NCI-H345 treated with DMSO at 0.1 percent for 48 hours (cell line): ENCODE measurements at regions not wholly inside any gene's neighbourhood (a gene's known extent, or its start where the extent isn't known, plus 50 kb on each side); places are given as distances from the start of the nearest gene placed in this dataset.

Experiments
- DNase-seq: peaks from one replicate; lab custom pipeline; 2025; ENCODE audit not compliant: unreplicated experiment; lab: John Stamatoyannopoulos, UW

DNA sequence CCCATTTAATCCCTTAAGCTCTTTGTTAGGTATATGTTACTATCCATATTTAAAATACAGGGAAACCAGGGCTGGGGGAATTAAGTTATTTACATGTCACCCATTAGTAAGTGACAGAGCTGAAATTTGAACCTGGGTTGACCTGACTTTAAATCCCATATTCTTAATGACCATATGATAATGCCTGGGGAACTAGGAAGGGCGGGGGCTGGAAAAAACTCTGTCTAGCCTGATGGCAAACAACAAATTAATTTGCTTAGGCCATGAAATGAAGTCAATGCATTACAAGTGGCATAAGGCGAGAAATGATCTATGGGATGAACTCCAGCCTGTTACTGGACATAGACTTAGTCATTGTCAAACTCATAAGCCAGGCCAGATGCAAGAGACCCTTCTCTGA is 325.7 kb upstream of the WWC1 start:
- no peak for DNase-seq

DNA sequence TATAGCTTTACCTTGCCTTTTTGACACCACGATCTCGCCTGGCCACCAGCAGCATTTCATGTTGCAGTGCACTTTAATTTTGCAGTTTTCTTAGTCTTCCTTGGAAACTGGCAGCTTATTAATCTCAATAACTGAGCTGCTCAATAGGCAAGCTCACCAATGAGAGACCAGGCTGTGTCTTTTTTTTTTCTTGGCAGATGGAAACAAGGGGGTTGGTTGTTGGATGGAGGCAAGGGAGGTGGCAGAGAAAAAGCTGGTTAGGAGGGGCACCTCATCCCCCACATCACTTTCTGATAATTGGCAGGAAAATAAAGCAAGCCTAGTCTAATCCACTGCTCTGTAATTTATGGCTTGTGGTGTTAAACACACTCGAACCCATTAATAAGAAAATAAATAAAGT is 324.5 kb upstream of the WWC1 start:
- no peak for DNase-seq

DNA sequence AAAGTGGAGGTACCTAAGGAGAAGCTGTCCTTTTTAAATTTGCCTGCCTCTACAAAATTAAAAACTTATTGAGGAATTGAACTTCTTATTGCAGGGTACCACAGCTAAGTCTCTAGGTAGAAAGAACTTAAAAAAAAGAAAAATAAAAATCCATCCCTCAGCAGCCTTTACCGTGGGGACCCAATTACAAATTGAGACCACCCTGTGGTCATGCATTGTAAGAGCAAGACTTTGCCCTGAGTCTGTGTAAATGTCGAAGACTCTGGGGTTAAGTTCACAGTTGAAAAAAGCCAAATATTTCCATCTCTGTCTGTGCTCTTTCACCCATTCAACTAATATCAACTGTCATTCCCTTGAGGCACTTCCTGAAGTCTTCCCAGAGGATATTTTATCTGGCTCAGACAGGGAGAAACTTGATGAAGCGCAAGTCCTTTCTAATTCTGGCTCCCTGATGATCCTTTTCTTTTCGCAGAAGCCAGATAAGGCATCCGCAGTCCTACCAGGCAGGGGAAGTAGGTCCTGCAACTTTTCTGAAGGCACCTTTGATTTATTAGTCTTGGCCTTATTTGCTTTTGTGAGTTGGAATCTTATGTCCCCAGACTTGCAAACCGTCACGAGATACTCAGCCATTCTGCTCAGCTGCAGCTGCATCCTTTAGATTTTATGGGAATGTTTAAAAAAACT is 323.8 kb upstream of the WWC1 start:
- DNase-seq = no peak

DNA sequence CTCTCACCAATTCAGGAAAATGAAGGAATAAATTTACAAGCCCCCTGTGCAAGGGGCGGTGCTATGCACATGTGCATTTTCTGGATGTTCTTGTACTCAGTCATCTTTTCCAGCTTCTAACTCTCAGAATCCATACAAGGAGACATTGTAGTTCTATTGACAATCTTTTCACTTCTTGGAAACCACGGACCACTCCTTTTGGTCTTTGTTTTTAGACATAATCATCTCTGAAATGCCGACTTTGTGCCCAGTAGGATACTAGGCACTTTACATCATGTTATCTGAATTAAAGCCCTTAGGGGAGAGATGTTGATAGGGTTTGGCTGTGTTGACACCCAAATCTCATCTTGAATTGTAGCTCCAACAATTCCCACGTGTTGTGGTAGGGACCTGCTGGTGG is 322.6 kb upstream of the WWC1 start:
- no peak for DNase-seq

DNA sequence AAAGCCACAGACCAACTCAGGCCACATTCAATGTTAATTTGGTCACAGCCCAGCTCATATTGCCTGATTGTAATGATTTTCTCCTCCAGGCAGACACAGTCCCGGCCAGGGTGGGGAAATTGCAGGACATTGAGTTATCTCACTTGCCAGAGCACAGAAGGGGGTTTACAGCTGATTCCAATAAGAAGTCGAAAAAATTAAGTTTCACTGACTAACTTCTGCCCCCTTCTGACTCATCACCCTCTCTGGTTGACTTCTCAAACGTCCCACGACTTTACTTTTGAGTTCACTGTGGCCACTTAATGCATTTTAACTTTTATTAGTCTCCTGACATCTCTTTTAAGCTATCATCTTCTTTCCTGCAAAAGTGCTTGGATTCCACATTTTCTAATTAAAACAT is 321.4 kb upstream of the WWC1 start:
- DNase-seq = no peak

DNA sequence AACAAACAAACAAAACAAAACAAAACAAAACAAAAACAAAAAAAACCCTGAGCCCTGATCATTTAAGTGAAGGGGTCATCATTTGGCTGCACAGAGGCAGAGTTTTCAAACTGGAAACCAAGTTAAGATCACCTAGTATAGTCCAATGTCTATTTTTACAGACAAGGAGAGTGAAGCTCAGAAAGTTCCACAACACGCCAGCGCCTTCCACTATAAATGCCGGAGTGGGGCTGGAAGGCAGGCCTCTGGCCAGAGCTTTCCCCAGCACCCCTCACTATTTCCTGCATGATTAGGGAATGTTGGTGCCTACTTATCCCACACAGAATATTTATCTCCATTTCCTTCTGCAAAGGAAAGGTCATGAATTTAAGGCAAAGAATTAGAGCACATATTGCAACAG is 319.7 kb upstream of the WWC1 start:
- no peak for DNase-seq

DNA sequence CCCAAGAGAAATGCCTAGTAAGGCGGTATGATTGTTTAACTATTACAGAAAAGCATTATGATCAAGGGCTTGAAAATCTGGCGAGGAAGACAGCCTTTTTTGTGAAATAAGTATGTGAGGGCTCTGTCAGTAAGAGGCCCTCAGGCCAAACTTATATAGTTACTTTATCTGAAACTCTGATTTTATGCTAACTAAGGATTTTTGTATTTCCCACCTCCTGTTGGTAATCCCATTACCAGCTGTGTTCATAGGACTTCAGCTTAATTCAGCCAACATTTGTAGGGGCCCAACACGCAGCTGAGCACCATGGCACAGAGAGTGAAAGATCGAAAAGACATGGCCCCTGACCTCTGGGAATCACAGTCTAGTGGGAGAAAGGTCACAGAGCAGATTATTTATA is 318.3 kb upstream of the WWC1 start:
- no peak for DNase-seq

DNA sequence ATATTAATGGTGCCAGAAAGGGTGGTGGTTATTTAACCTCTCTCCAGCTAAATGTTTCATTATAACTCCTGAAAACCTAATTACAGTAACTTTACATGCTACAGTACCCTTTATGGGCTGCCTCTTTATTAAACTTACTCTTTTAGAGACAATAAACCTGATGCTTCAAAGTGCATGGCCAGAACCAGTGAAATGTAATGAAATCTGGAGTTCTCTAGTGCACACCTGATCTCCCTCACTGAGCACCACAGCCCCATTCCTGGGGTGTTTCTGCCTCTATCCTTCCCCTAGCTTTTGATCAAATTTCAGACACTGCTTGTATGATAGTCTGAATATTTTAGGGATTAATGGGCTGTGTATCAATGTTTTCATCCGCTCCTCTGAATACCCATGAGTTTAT is 306.5 kb upstream of the WWC1 start:
- no peak for DNase-seq

DNA sequence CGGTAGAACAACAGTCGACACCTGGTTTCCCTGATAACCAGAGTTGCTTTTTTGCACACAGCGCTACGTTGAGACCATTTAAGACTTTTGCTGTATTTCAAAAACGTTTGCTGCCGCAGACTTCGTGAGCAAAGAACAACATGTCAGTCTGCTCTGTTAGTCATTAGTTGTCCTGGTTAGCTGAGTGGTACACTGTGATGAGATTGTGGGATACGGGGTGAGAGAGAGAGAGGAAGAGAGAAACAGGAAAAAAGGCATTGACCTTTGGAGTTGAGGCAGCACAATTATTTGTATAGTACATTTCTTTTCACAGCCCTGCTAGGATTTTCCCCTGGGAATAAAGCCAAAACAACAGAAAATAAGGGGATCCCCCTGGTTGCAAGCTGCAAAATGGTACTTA is 306.1 kb upstream of the WWC1 start:
- DNase-seq = no peak

DNA sequence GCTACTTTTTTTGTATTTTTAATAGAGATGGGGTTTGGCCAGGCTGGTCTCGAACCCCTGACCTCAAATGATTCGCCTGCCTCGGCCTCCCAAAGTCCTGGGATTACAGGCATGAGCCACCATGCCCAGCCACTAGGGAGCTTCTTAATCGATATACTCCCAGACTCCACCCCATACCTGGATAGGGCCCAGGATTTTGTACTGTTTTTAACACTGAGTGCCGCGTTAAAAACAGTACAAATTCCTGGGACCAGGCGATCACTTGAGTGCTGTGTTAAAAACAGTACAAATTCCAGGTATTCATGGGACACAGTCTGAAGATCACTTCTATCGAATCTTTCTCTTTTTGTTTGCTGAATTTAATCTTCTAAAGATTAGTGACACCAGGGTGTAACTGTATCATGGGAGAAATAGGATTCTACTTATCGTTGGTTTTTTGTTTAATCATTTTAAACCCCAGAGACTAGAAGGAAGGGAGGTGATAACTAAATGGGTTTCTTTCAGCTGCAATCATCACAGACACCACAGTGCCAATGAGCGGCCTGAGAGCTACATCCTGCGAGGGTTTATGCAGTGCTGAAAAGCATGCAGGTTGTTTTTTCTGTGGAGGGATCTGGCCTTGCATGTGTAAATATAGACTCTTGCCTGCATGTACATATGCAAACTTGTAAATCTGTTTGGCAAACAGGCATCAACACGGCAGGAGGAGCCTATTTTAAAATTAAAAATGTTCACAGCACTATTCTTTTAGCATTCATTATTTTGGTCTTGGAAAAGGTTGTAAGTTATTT is 303.8 kb upstream of the WWC1 start:
- DNase-seq = no peak

DNA sequence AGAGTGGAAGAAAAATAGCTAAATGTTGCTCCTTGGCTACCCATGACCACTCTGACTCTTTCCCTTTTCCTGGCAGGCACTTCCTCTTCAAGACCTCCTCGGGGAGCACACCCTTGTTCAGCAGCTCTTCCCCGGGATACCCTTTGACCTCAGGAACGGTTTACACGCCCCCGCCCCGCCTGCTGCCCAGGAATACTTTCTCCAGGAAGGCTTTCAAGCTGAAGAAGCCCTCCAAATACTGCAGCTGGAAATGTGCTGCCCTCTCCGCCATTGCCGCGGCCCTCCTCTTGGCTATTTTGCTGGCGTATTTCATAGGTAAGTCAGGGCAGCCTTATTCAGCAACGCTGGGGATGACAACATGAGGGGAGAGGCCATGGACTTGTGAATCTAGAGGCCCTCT is 298.6 kb upstream of the WWC1 start:
- DNase-seq = no peak

DNA sequence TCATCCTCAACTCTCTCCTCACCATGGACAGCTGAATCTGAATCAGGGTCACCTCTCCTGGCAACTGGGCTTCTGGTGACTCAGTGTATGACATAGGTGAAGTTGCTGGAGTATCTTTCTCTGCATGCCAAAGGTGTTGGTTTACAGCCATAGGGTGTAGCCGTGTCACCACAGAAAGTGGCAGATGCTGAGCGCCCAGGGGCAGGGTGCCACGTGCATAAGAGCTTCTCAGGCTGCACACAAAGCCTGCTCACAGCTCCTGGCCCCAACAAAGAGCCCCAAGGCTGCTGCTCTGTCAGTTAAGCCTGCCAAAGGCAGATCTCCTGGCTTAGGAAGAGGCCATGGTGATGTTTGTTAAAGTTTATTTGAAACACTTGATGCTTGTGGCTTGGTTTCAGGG is 297.7 kb upstream of the WWC1 start:
- DNase-seq = no peak

DNA sequence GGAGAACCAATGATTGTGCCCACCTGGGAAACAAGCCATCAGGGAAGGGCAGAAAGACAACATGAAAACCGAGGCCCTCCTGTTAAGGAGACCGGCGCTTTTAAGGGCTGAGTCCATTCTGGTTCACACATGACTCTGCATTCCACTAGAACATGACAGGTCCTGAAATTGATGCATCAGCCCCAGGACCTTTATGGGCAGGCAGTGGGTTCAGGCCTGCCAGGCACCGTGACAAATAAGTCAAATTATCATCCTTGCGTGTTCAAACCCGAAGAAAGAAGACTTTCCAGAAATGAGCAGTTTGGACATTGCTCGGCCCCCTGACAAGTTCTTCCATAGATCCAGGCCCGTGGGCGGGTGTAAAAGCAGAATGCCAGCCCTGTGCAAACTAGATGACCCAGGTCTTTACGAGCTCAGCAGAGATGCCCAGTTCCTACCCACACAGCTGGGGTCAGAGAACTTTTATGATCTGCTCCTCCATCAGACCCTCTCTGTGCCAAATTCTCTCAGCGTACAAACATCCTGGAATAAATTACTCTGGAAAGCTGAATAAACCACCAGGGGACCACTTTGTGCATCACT is 295.5 kb upstream of the WWC1 start:
- DNase-seq = no peak

DNA sequence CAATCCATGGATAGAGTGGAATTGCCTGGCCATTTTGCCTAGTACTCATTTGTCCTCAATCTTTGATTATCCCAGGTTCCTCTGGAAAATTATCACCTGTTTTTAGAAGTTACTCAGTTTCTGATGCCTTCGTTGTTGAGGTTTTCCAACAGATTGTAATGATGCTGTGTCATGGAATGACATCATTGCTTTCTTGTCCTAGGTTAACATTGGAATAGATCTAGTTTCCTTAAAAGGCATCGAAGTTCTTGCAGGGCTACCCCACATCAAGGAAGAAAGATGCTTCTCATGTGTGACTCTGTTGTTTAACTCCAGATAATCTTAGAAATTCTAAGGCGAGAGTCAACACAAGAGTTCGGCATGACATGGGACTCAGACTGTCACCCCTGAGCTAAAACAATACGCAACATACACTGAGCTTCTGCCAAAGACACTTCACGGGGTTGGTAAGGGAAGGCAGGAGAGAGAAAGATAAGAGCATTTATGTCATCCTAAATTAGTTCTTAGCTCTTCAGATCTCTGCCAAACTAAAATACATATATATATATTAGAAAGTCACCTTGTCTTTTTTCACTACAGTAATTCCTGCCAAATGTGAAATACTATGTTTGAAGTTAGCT is 293.2 kb upstream of the WWC1 start:
- no peak for DNase-seq

DNA sequence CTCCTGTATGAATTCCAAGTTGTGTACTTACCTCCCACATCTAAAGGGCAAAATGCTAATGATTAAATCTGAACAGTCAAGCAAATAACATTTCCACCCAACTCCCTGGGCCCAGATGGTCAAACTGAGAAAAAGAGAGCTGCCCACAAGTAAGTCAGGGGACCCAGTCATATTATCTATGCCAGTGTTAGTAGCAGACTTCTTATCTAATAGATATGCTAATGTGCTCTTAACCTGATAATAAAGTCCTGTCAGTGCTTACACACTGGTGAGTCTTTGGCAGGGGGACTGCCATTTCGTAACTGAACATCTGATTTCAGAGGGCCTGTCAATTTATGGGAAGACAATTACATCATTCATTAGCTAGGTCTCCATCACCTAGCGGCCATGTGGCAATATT is 292.3 kb upstream of the WWC1 start:
- DNase-seq = no peak

DNA sequence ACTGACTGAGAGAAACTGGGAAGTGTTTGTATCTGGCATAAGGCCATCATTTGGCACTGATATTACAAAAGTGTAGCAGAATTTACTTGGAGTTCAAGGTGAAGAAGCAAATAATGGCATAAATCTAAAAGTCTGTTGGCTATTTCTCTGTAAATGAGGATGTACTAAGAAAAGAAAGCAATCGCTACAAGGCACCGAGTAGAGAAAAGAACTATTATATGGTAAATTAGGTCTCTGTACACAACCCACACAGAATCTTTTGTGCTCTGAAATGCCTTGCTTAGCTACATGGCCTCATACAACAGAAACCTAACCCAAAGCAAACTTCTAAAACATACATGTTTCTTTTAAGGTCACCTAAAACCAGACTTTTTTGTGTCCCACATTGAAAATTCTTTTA is 290.1 kb upstream of the WWC1 start:
- DNase-seq = no peak

DNA sequence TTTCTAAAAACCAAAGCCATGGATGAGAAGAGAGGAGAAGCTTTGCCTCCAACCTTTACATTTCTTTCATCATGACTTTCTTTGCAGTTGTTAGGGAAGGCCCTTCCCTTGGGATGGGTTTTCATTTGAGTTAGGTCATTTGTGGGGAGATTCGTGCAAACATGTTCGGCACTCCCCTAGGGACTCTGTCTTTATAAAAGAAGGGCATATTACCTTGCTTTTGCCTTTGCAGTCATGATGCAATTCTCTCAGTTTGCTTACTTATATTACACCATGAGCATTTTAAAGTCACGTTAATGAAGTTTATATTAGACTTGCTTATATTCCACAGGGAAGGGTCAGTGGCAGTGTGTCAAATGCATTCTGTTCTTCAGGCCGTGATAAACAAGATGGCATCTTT is 289.3 kb upstream of the WWC1 start:
- no peak for DNase-seq

DNA sequence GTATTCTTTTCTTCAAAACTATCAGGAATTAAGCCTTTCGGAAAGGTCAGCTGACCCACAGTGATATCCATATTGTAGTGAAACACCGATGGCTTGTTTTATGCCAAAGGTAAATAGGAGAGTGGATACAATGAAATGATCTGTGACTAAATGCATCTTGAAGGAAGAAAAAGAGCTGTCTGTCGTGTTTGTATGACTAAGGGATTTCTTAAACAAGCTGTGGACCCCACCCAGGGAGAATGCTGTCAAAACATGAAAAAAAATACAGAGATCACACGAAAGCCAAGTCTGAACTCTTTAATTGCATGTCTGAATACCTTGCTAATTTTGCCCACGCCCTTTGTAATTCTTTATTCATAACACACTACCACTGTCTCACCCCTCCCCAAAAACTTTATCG is 286.4 kb upstream of the WWC1 start:
- no peak for DNase-seq

DNA sequence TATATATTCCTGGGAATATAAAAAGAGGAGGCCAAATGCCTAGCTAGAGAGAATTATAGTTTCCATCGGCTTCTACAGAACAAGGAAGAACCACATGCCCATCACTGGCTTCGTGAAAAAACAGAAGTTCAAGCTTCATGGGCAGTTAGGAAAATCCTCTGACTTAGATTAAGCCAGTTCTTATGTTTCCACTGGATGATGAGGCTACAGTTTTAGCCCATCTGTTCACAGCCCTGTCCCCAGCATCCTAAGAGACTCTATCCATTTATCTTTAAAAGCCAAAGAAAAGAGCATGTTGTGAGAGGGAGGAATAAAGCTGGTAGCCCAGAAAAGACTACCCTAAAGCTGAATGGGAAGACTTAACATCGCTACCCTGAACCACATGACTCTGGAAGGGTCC is 285.5 kb upstream of the WWC1 start:
- DNase-seq = no peak

DNA sequence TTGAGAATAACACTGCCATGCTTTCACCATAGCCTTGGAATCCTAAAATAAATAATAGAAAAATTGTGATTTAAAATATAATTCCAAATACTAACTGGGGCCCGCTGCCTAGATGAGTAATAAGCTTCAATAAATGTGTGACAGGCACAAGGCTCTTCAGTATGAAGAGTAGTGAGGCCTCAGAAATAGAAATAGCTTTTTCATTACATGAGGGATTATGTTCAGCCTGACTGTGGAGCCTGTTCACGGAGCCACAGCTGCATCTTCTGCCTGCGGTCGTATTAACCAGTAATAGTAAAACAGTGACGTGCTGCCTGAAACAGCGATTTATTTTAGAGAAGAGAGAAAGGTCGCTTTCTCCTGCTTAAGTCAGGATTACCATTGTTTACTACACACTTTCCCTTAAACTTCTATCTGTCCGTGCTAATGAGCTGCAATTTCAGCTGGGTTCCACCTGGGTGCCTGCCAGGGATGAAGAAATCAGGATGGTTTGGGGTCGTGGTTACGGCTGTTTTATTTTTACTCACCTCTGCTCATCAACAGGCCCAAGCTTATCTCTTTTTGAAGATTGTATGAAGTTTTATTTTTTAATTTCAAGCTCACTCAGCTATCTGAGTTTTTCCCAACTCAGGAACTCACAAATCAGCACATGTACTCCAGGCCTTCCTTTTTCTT is 284.9 kb upstream of the WWC1 start:
- no peak for DNase-seq

DNA sequence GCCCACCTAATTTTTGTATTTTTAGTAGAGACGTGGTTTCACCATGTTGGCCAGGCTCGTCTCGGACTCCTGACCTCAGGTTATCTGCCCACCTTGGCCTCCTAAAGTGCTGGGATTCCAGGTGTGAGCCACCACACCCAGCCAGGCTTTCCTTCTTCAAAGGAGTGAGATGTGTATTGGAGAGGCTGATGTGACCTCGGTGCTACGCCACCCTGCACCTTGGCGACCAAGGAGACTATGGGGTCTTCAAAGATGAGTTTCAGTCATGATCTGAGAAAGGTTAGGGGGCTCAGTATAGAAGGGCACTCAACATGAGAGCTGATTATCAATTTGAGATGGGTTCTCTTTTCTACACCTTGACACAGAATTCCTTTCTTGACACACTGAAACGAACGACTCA is 284.2 kb upstream of the WWC1 start:
- DNase-seq = no peak

DNA sequence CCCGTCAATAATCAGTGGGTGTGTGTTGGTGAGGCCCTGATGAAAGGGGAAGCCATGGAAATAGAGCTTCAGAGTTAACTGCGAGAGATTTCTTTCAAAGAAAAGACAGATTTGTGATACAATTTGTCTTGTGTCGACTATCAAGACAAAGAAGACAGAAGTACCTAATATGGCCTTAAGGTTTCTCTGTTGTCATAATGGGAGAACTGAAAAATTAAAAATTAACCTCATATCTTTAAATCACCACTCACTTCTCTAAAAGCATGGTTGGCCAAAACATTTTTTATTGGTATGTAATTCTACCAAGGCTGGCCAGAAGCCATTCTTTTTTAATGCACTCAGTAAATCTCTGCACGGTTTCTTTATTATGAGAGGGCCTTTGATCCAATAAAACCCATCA is 282.9 kb upstream of the WWC1 start:
- DNase-seq = no peak
